Transverse colon (tissue), 4 donors: ENCODE measurements at regions not wholly inside any gene's neighbourhood (a gene's known extent, or its start where the extent isn't known, plus 50 kb on each side); places are given as distances from the start of the nearest gene placed in this dataset.

ENCODE experiments used
- DNase-seq: peaks from one replicate; pipeline ENCODE4 v3.0.0-alpha.2; 2019
- H3K27ac ChIP-seq, 4 donors: fragments of 200-600 bp; sonication (generic); 2 replicates each; pipeline ENCODE4 v1.5.1; 2016 to 2018; ENCODE audit warnings: inconsistent platforms in 4 of 4
- H3K27me3 ChIP-seq: fragments of 200-600 bp; sonication (generic); 2 replicates; pipeline ENCODE4 v1.5.1; 2017; ENCODE audit warnings: inconsistent platforms
- H3K36me3 ChIP-seq, 4 donors: fragments of 200-600 bp; sonication (generic); 2 replicates each; pipeline ENCODE4 v1.5.1; 2017 to 2019; ENCODE audit warnings: inconsistent platforms in 4 of 4
- H3K4me1 ChIP-seq, 4 donors: fragments of 200-600 bp; sonication (generic); 2 replicates each; pipeline ENCODE4 v1.5.1; 2017 to 2020; ENCODE audit warnings: inconsistent platforms in 4 of 4
- H3K4me3 ChIP-seq, 4 donors: fragments of 200-600 bp; sonication (generic); 1 replicate in 1 of 4; 2 replicates in 3 of 4; pipeline versions ENCODE4 v1.5.1 to v1.6.1; 2017 to 2019; ENCODE audit warnings: inconsistent platforms in 4 of 4
- H3K9me3 ChIP-seq, 2 donors: fragments of 200-600 bp; sonication (generic); 2 replicates each; pipeline ENCODE4 v1.5.1; 2017 to 2019; ENCODE audit warnings: inconsistent platforms in 2 of 2
- EP300 ChIP-seq: sonication (generic); formaldehyde crosslinking; IDR thresholded peaks from one replicate; pipeline ENCODE4 v1.6.1; 2017; ENCODE audit warnings: antibody characterized with exemption, low read depth
- POLR2A ChIP-seq: fragments of 450-650 bp; IDR thresholded peaks from one replicate; pipeline ENCODE4 v1.6.1; 2016; ENCODE audit warnings: antibody characterized with exemption, mild to moderate bottlenecking, moderate library complexity
- POLR2AphosphoS5 ChIP-seq, 3 donors: sonication (generic); formaldehyde crosslinking; IDR thresholded peaks; one replicate each; pipeline ENCODE4 v1.6.1; 2016; ENCODE audit warnings: antibody characterized with exemption in 3 of 3
- WGBS, 2 donors: methylation state at CpG; one replicate each; pipeline ENCODE4 v1.1.5; 2018; ENCODE audit warnings: low coverage in 1 of 2; 5-methylcytosine and 5-hydroxymethylcytosine counted together
- in situ Hi-C, 4 donors: fragments of 200-750 bp; cut with MboI; loops; one replicate each; pipeline versions ENCODE4 v1.15.0 to v1.15.1; 2017; ENCODE audit warnings: low sequenced_read_pairs in 3 of 4, low pct_ligation_motif_present in 1 of 4, low pct_unique_long_range_greater_than_20kb in 1 of 4
- intact Hi-C: fragments of 100-400 bp; cut with DNase I; formaldehyde crosslinking; loops from one replicate; pipeline ENCODE4 v1.15.1; 2023; ENCODE audit warnings: low total_unique reads
- TF ChIP-seq, protein P1 (sequence below), 5 experiments: fragments of 200-600 bp in 3 of 5; fragments of 450-650 bp in 2 of 5; sonication (generic) in 3 of 5; IDR thresholded peaks; 1 replicate in 2 of 5; 2 replicates in 3 of 5; pipeline ENCODE4 v1.5.1; 2016 to 2017; ENCODE audit warnings: antibody characterized with exemption in 5 of 5, inconsistent platforms in 3 of 5, mild to moderate bottlenecking in 2 of 5, moderate library complexity in 1 of 5

DNA sequence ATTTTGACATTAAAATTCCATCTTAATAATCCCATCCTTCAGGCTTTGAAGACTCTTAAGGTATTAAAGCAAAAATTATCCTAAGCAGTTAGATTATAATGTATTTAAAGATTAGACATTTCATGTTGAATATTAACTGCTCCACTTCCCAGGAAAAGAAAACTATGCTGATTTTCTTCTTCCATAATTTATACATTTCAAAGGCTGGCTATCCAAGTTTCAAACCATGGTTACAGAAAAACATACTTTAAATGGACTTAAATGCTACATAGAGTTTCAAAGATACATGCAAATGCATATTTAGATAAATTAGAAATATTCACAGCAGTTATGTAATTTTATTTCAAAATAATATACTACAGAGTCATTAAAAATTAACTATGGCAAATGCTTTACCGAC is 1505.6 kb upstream of the ZEB2 start:
- H3K4me3 ChIP-seq: no peak overlapping the region
- 79 to 90% methylated on average over 1 of the region's 1 CpG for WGBS, 2 donors
- H3K4me1 ChIP-seq: no peaks in the 10 kb centered on the region
- H3K36me3 ChIP-seq: no peaks in the 10 kb centered on the region
- H3K27ac ChIP-seq: no peak overlapping the region
- in situ Hi-C loops: no loop called here
- H3K9me3 ChIP-seq: no peaks in the 10 kb centered on the region
- intact Hi-C loops: no loop called here
- no peak for TF ChIP-seq EP300
- no peak for DNase-seq
- no peaks in the 10 kb centered on the region for H3K27me3 ChIP-seq

DNA sequence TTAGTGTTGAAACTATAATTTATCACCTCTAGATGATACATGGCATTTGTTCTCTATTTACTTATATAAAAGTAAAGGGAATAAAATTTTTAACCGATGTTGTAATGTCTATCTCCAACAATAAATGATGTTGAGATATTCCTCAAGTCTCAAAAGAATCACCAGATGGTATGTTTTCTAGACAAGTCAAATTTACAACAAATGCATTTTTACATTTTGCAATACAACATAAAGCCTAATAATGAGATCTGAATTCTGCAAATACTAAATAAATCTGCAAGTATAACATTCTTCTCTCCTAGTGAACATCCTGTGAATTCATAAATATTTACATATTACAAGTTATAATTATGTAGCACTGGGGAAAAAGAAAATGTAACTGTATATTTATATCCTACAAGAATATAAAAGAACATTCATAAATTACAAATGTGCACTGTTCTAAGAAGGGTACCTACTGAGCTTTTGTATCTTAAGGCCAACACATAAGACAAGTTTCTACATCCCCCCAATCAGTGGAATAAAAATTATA is 1504.4 kb upstream of the ZEB2 start:
- no peaks in the 10 kb centered on the region for H3K27me3 ChIP-seq
- no peaks in the 10 kb centered on the region for H3K4me1 ChIP-seq
- DNase-seq: no peak
- in situ Hi-C loops (no loop called here), intact Hi-C loops (no loop called here)
- no peaks in the 10 kb centered on the region for H3K36me3 ChIP-seq
- H3K9me3 ChIP-seq: no peaks in the 10 kb centered on the region
- WGBS, 2 donors: 77 to 93% methylated on average over 1 of the region's 1 CpG
- TF ChIP-seq POLR2AphosphoS5 (IDR thresholded peaks at IDR 0.05): no peak
- TF ChIP-seq EP300: no peak
- TF ChIP-seq, protein P1, sequence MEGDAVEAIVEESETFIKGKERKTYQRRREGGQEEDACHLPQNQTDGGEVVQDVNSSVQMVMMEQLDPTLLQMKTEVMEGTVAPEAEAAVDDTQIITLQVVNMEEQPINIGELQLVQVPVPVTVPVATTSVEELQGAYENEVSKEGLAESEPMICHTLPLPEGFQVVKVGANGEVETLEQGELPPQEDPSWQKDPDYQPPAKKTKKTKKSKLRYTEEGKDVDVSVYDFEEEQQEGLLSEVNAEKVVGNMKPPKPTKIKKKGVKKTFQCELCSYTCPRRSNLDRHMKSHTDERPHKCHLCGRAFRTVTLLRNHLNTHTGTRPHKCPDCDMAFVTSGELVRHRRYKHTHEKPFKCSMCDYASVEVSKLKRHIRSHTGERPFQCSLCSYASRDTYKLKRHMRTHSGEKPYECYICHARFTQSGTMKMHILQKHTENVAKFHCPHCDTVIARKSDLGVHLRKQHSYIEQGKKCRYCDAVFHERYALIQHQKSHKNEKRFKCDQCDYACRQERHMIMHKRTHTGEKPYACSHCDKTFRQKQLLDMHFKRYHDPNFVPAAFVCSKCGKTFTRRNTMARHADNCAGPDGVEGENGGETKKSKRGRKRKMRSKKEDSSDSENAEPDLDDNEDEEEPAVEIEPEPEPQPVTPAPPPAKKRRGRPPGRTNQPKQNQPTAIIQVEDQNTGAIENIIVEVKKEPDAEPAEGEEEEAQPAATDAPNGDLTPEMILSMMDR (IDR thresholded peaks at IDR 0.05): no peak
- TF ChIP-seq POLR2A: no peak
- no peak overlapping the region for H3K27ac ChIP-seq
- no peak overlapping the region for H3K4me3 ChIP-seq

GRCh38 chr2:146004462-146004861 is 1484.5 kb upstream of the ZEB2 start:
- H3K36me3 ChIP-seq: no peaks in the 10 kb centered on the region
- TF ChIP-seq POLR2A: no peak
- TF ChIP-seq, protein P1 (IDR thresholded peaks at IDR 0.05): no peak
- TF ChIP-seq POLR2AphosphoS5 (IDR thresholded peaks at IDR 0.05): no peak
- no peak for TF ChIP-seq EP300
- DNase-seq: no peak
- H3K4me1 ChIP-seq: no peaks in the 10 kb centered on the region
- H3K27ac ChIP-seq: no peak overlapping the region
- no peaks in the 10 kb centered on the region for H3K9me3 ChIP-seq
- intact Hi-C loops: no loop called here
- no peak overlapping the region for H3K4me3 ChIP-seq
- no peaks in the 10 kb centered on the region for H3K27me3 ChIP-seq
- in situ Hi-C loops: no loop called here

GRCh38 chr2:146003337-146003736 is 1483.4 kb upstream of the ZEB2 start:
- intact Hi-C loops (no loop called here), in situ Hi-C loops (no loop called here)
- DNase-seq: no peak
- no peak overlapping the region for H3K27ac ChIP-seq
- H3K9me3 ChIP-seq: no peaks in the 10 kb centered on the region
- 74 to 87% methylated on average over 3 to 4 of the region's 4 CpGs for WGBS, 2 donors
- H3K27me3 ChIP-seq: no peaks in the 10 kb centered on the region
- no peaks in the 10 kb centered on the region for H3K36me3 ChIP-seq
- H3K4me3 ChIP-seq: no peak overlapping the region
- no peak for TF ChIP-seq POLR2AphosphoS5 (IDR thresholded peaks at IDR 0.05)
- TF ChIP-seq, protein P1 (IDR thresholded peaks at IDR 0.05): no peak
- no peak for TF ChIP-seq POLR2A
- no peak for TF ChIP-seq EP300
- no peaks in the 10 kb centered on the region for H3K4me1 ChIP-seq

DNA sequence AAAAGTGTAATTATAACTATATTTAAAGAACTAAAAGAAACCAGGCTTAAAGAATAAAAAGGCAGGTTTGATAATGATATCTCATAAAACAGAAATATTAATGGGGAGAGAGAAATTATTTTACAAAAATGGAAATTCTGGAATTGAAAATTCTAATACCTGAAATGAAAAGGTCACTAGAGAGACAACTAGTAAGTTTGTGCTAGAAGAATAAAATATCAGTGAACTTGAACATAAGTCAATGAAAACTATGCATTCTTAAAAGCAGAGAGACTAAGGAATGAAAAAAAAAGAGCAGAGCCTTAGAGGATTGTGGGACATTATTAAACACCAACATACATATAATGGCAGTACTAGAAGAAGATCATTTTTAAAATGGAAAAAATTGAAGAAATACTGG is 1475.0 kb upstream of the ZEB2 start:
- intact Hi-C loops: no loop called here
- Histone ChIP-seq H3K4me3 (no peak overlapping the region), H3K36me3 (no peaks in the 10 kb centered on the region), H3K9me3 (peaks cover 0 to 9% of the 10 kb centered on the region in 2 donors), H3K27me3 (no peaks in the 10 kb centered on the region), H3K4me1 (no peaks in the 10 kb centered on the region), H3K27ac (no peak overlapping the region)
- TF ChIP-seq, protein P1 (IDR thresholded peaks at IDR 0.05): no peak
- no peak for TF ChIP-seq POLR2A
- in situ Hi-C loops: no loop called here
- DNase-seq: no peak
